Ascending aorta (tissue), 2 donors: ENCODE measurements at regions not wholly inside any gene's neighbourhood (a gene's known extent, or its start where the extent isn't known, plus 50 kb on each side); places are given as distances from the start of the nearest gene placed in this dataset.

ENCODE experiments used
- DNase-seq, 2 donors: peaks; one replicate each; pipeline ENCODE4 v3.0.0-alpha.2; 2019; ENCODE audit warnings: low spot score in 2 of 2
- H3K27ac ChIP-seq, 2 donors: fragments of 200-600 bp; sonication (generic); one replicate each; pipeline ENCODE4 v1.5.1; 2016 to 2017; ENCODE audit warnings: mild to moderate bottlenecking in 1 of 2
- H3K27me3 ChIP-seq: fragments of 200-600 bp; sonication (generic); one replicate; pipeline ENCODE4 v1.5.1; 2017
- H3K36me3 ChIP-seq, 2 donors: fragments of 200-600 bp; sonication (generic); one replicate each; pipeline ENCODE4 v1.5.1; 2016
- H3K4me1 ChIP-seq, 2 donors: fragments of 200-600 bp; sonication (generic); one replicate each; pipeline ENCODE4 v1.5.1; 2016 to 2017; ENCODE audit warnings: mild to moderate bottlenecking in 1 of 2
- H3K4me3 ChIP-seq, 2 donors: fragments of 200-600 bp; sonication (generic); one replicate each; pipeline ENCODE4 v1.5.1; 2016 to 2017; ENCODE audit warnings: mild to moderate bottlenecking in 1 of 2
- H3K9me3 ChIP-seq, 2 donors: fragments of 200-600 bp; sonication (generic); one replicate each; pipeline ENCODE4 v1.5.1; 2016
- CTCF ChIP-seq, 3 experiments: fragments of 200-600 bp in 2 of 3; fragments of 450-650 bp in 1 of 3; sonication (generic) in 2 of 3; IDR thresholded peaks; one replicate each; pipeline ENCODE4 v1.5.1; 2016 to 2019; ENCODE audit warnings: antibody characterized with exemption in 3 of 3, mild to moderate bottlenecking in 1 of 3, moderate library complexity in 1 of 3
- intact Hi-C: fragments of 100-400 bp; cut with DNase I; formaldehyde crosslinking; loops from one replicate; pipeline ENCODE4 v1.15.1; 2023

GRCh38 chr7:17239683-17240521, 58.5 kb upstream of the AHR start:
- Histone ChIP-seq H3K9me3 (no peaks in the 10 kb centered on the region), H3K27ac (peak overlapping the region; percentile 28 to 62)
- DNase-seq = no peak

GRCh38 chr7:17242504-17242903, 55.9 kb upstream of the AHR start:
- DNase-seq = no peak
- Histone ChIP-seq H3K4me3 (no peak overlapping the region), H3K36me3 (no peaks in the 10 kb centered on the region), H3K4me1 (peaks cover 0 to 3% of the 10 kb centered on the region in 2 donors), H3K27me3 (no peaks in the 10 kb centered on the region), H3K9me3 (no peaks in the 10 kb centered on the region), H3K27ac (no peak overlapping the region)
- no peak for TF ChIP-seq CTCF (IDR thresholded peaks at IDR 0.05)
- intact Hi-C loops = no loop called here

More at GRCh38 chr7:17239683-17240521, 58.5 kb upstream of the AHR start:
- Histone ChIP-seq H3K36me3 (no peaks in the 10 kb centered on the region), H3K27me3 (no peaks in the 10 kb centered on the region), H3K4me1 (peaks cover 0 to 3% of the 10 kb centered on the region in 2 donors), H3K4me3 (no peak overlapping the region)
- intact Hi-C loops = no loop called here
- no peak for TF ChIP-seq CTCF (IDR thresholded peaks at IDR 0.05)

GRCh38 chr7:17244786-17245185, 53.7 kb upstream of the AHR start:
- TF ChIP-seq CTCF (IDR thresholded peaks at IDR 0.05) = no peak
- no peak overlapping the region for H3K27ac ChIP-seq
- DNase-seq = no peak
- H3K4me3 ChIP-seq = no peak overlapping the region
- no peaks in the 10 kb centered on the region for H3K9me3 ChIP-seq
- no peaks in the 10 kb centered on the region for H3K4me1 ChIP-seq
- intact Hi-C loops = no loop called here
- H3K36me3 ChIP-seq = no peaks in the 10 kb centered on the region
- no peaks in the 10 kb centered on the region for H3K27me3 ChIP-seq

- no peak for DNase-seq
- TF ChIP-seq CTCF (IDR thresholded peaks at IDR 0.05) = no peak
- Histone ChIP-seq H3K27me3 (no peaks in the 10 kb centered on the region), H3K27ac (no peak overlapping the region), H3K4me1 (no peaks in the 10 kb centered on the region), H3K36me3 (no peaks in the 10 kb centered on the region), H3K9me3 (no peaks in the 10 kb centered on the region), H3K4me3 (no peak overlapping the region)
- intact Hi-C loops = no loop called here
These were observed 51.1 kb upstream of the AHR start for GRCh38 chr7:17247357-17247756.

- intact Hi-C loops = no loop called here
- H3K27me3 ChIP-seq = no peaks in the 10 kb centered on the region
- no peak for TF ChIP-seq CTCF (IDR thresholded peaks at IDR 0.05)
- no peaks in the 10 kb centered on the region for H3K36me3 ChIP-seq
- H3K4me1 ChIP-seq = no peaks in the 10 kb centered on the region
- no peak overlapping the region for H3K4me3 ChIP-seq
- DNase-seq = no peak
- H3K27ac ChIP-seq = no peak overlapping the region
- no peaks in the 10 kb centered on the region for H3K9me3 ChIP-seq
These were observed 49.9 kb upstream of the AHR start for GRCh38 chr7:17248527-17248926.
